Erythroblast (primary cell): ENCODE measurements at regions not wholly inside any gene's neighbourhood (a gene's known extent, or its start where the extent isn't known, plus 50 kb on each side); places are given as distances from the start of the nearest gene placed in this dataset.

Source experiments
- GATA1 ChIP-seq: IDR thresholded peaks from 2 replicates; pipeline ENCODE4 v1.6.1; 2011; ENCODE audit warnings: low read depth, mild to moderate bottlenecking, control low read depth, low read length, moderate library complexity
- POLR2A ChIP-seq: IDR thresholded peaks from 2 replicates; pipeline ENCODE4 v1.6.1; 2011; ENCODE audit warnings: mild to moderate bottlenecking, low read length

DNA sequence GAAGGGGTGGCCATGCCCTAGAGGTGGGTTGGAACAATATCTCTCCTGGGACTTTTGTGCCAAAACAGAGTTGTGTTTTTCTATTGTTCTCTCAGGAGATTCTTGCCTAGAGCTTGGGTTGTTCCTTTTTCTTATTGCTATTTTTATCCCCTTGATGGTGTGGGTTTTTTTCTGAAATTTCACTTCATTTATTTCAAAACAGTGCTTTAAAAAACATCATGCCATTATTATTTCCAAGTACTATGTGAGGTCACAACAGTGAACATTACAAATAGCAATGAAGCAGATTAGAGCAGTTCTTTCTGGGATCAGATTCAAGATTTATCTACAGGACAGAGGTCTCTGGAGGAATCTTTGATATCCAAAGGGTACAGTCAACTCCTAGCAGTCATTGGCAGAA, 76.6 kb downstream of the ACTBL2 start:
- TF ChIP-seq POLR2A: no peak
- no peak for TF ChIP-seq GATA1
